ENCODE measurements at regions not wholly inside any gene's neighbourhood (a gene's known extent, or its start where the extent isn't known, plus 50 kb on each side); places are given as distances from the start of the nearest gene placed in this dataset.
"Not testable (repeated sequence)": the region's sequence is repeated elsewhere in the genome, so short reads cannot be mapped to it uniquely, and the experiment has no call there.

DNA sequence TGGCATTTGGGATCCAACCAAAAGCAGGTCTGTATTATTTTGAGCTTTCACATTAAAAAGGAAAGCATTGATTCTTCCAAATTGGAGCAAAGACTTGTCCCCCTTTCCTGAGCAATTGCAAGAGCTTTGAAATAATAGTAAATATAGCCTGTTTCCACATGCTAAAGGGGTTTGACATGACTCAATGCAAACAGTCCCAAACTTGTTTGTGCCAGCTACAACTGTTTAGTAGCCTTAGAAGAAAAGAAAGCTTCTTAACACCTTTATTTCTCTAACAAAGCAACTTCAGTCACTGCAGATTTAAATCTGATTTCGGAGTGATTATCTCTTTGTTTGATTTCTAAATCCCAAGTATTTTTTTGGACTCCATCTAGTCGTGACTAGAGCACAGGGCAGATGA, 180.2 kb downstream of the SEMA6D start:
- Mint-ChIP-seq H3K27ac (no peak overlapping the region), H3K27me3 (ENCODE audit: low read depth) (peaks cover 14% of the 10 kb centered on the region), H3K4me1 (ENCODE audit: low read depth) (no peaks in the 10 kb centered on the region), H3K36me3 (ENCODE audit: insufficient read depth in 2 of 2) (peaks cover 0 to 6% of the 10 kb centered on the region in 2 donors), H3K4me3 (no peak overlapping the region), H3K9me3 (peaks cover 8 to 13% of the 10 kb centered on the region in 2 donors)
- DNase-seq, result no peak
- no peak for ATAC-seq (replicated peaks in 1 of 2)

DNA sequence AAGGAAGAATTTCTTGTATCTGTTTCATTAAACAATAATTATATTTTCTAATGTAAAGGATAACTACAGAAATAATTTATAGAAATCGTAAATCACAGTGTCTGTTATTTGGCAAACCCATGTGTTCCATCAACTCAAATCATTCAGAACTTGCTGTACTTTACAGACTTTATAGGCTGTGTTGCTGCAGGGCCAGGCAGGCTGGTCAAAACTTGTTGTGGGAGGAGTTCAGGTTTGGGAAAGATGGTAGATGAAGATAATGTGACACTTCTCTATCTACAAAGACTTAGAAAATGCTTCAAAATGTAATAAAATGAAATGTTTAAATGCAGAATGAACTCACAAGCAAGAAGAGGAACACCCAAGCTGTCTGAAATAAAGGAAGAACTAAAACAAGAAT, 183.4 kb downstream of the SEMA6D start:
- Mint-ChIP-seq H3K9me3 (peaks cover 5 to 11% of the 10 kb centered on the region in 2 donors), H3K27me3 (ENCODE audit: low read depth) (no peaks in the 10 kb centered on the region), H3K27ac (no peak overlapping the region), H3K36me3 (ENCODE audit: insufficient read depth in 2 of 2) (peaks cover 4 to 9% of the 10 kb centered on the region in 2 donors), H3K4me1 (ENCODE audit: low read depth) (no peaks in the 10 kb centered on the region), H3K4me3 (no peak overlapping the region)
- ATAC-seq (replicated peaks in 1 of 2), result no peak
- DNase-seq, result no peak

DNA sequence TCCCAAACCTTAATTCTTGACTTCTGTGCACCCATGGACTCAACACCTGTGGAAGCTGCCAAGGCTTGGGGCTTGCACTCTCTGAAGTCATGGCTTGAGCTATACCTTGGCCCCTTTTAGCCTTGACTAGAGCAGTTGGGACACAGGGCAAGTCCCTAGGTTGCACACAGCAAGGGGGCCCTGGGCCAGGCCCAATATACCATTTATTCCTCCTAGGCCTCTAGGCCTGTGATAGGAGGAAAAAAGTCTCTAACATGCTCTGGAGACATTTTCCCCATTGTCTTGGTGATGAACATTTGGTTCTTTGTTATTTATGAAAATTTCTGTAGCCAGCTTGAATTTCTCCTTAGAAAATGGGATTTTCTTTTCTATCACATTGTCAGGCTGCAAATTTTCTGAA, 186.1 kb downstream of the SEMA6D start:
- ATAC-seq (replicated peaks in 1 of 2) (no peak), DNase-seq (no peak)
- no peaks in the 10 kb centered on the region for H3K27me3 Mint-ChIP-seq (ENCODE audit: low read depth)
- no peaks in the 10 kb centered on the region for H3K4me1 Mint-ChIP-seq (ENCODE audit: low read depth)
- H3K4me3 Mint-ChIP-seq, result no peak overlapping the region
- no peak overlapping the region for H3K27ac Mint-ChIP-seq
- peaks cover 5 to 13% of the 10 kb centered on the region in 2 donors for H3K9me3 Mint-ChIP-seq
- H3K36me3 Mint-ChIP-seq (ENCODE audit: insufficient read depth in 2 of 2), result peaks cover 5 to 9% of the 10 kb centered on the region in 2 donors

DNA sequence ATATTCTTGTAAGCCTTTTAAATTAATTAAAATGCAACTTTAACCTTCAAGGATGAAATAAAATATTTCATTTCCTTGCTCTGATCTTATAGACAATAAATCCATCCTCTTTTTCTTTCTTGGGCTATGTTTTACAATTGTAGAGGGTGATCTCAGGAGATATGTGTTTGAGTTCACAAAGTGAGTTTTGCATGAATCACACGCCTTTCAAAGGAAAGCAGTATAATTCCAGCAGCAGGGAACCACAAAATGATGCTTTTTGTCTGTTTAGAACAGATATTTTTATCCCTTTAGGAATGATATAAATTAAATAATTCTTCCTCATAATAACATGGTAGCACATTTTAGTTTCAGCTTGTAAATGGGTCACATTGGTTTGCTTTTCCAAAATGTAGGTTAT, 191.2 kb downstream of the SEMA6D start:
- H3K4me1 Mint-ChIP-seq (ENCODE audit: low read depth), result no peaks in the 10 kb centered on the region
- no peak overlapping the region for H3K27ac Mint-ChIP-seq
- no peak for DNase-seq
- no peak overlapping the region for H3K4me3 Mint-ChIP-seq
- no peaks in the 10 kb centered on the region for H3K27me3 Mint-ChIP-seq (ENCODE audit: low read depth)
- peaks cover 5% of the 10 kb centered on the region in 2 donors for H3K36me3 Mint-ChIP-seq (ENCODE audit: insufficient read depth in 2 of 2)
- peaks cover 2 to 6% of the 10 kb centered on the region in 2 donors for H3K9me3 Mint-ChIP-seq
- ATAC-seq (replicated peaks in 1 of 2), result no peak

DNA sequence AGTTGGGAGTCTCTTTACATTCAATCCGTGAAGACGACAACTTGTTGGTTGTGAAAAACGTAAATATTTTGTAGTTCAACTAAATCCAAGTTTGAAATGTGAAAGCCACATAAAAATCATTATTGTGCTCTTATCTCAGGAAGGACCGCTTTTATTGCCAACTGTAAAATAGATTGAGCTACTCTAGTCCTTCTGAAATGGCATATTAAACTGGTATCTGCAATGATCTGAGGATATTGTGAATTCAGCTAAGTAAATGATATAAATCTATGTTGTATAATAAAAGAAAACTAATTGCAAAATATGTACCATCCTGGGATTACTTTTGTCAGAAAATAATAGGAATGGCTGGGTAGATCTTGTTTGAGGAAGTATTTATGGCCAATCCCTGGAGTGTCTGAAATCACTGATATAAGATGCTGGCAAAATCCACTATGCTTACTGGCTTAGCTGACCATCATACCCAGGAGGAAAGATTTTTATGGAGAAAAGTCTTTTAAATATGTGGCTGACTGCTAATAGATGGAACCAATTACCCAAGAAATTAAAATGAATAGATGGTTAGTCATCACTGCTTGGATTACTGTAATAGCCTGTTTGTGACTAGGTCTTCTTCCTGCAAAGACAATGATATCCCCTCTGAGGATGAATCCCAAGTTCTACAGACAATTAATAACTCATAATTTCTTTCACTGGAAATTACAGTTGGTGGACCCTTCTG, 191.8 kb downstream of the SEMA6D start:
- ATAC-seq (replicated peaks in 1 of 2), result no peak
- DNase-seq, result no peak
- no peaks in the 10 kb centered on the region for H3K4me1 Mint-ChIP-seq (ENCODE audit: low read depth)
- H3K27ac Mint-ChIP-seq, result no peak overlapping the region
- H3K36me3 Mint-ChIP-seq (ENCODE audit: insufficient read depth in 2 of 2), result peaks cover 1 to 2% of the 10 kb centered on the region in 2 donors
- H3K4me3 Mint-ChIP-seq, result no peak overlapping the region
- H3K9me3 Mint-ChIP-seq, result peaks cover 2% of the 10 kb centered on the region in 2 donors
- H3K27me3 Mint-ChIP-seq (ENCODE audit: low read depth), result no peaks in the 10 kb centered on the region

DNA sequence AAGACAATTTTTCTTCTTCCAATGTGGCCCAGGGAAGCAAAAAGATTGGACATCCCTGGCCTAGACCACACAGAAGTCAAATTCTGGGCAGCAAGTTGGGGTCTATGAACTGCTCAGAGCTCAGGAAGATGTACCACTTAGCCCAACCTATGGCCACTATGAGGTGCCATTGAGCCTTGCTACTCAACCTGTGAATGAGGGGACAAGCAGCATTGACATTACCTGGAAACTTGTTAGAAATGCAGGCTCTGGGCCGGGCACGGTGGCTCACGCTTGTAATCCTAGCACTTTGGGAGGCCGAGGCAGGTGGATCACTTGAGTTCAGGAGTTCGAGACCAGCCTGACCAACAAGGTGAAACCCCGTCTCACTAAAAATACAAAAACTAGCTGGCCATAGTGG, 195.6 kb downstream of the SEMA6D start:
- not testable (repeated sequence) for H3K9me3 Mint-ChIP-seq

DNA sequence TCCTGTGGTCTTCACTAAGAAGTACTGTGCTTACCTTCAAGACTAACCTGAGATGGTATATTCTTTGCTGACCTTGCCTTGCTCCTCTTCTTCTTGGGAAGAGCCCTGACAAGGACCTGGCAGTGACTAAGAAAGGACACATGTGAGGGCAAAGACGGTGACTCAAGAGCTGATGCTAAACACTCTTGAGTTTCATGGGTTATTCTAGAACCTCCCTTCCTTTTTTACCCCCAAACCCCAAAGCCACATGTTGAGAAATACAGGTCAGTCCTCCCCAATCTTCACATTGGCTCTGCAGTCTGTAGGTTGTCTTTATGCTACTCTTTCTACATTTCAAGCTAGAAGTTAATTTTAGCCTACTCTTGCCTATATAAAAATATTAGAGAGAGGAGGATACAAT, 200.6 kb downstream of the SEMA6D start:
- no peaks in the 10 kb centered on the region for H3K36me3 Mint-ChIP-seq (ENCODE audit: insufficient read depth in 2 of 2)
- H3K4me1 Mint-ChIP-seq (ENCODE audit: low read depth), result no peaks in the 10 kb centered on the region
- no peak for DNase-seq

More for the DNA sequence above, 195.6 kb downstream of the SEMA6D start:
- not testable (repeated sequence) for DNase-seq; ATAC-seq (replicated peaks in 1 of 2); H3K27ac Mint-ChIP-seq; H3K36me3 Mint-ChIP-seq (ENCODE audit: insufficient read depth in 2 of 2); H3K27me3 Mint-ChIP-seq (ENCODE audit: low read depth); H3K4me3 Mint-ChIP-seq; H3K4me1 Mint-ChIP-seq (ENCODE audit: low read depth)

DNA sequence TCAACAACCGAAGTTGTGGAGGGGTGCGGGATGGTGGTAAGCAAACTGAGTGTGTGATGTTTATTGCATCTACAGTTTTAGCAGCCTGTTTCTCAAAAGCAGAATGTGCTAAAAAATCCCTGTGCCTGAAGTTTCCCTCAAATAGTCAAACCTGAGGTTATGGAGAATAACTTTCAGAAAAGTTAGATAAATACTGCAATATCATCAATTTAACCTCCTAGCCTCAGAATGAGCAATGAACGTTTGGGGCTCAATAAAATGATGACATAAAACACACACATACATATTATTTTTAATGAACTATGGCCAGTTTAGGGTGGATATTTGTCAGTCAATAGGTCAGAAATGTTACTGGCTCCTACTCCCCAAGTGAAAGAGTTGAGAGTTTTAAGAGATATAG, 201.6 kb downstream of the SEMA6D start:
- no peaks in the 10 kb centered on the region for H3K27me3 Mint-ChIP-seq (ENCODE audit: low read depth)
- H3K9me3 Mint-ChIP-seq, result no peaks in the 10 kb centered on the region
- no peak overlapping the region for H3K27ac Mint-ChIP-seq
- DNase-seq, result no peak
- H3K36me3 Mint-ChIP-seq (ENCODE audit: insufficient read depth in 2 of 2), result no peaks in the 10 kb centered on the region
- H3K4me1 Mint-ChIP-seq (ENCODE audit: low read depth), result no peaks in the 10 kb centered on the region
- no peak overlapping the region for H3K4me3 Mint-ChIP-seq
- ATAC-seq (replicated peaks in 1 of 2), result no peak

More for the DNA sequence above, 200.6 kb downstream of the SEMA6D start:
- no peaks in the 10 kb centered on the region for H3K9me3 Mint-ChIP-seq
- H3K27me3 Mint-ChIP-seq (ENCODE audit: low read depth), result no peaks in the 10 kb centered on the region
- H3K27ac Mint-ChIP-seq, result no peak overlapping the region
- H3K4me3 Mint-ChIP-seq, result no peak overlapping the region
- ATAC-seq (replicated peaks in 1 of 2), result no peak

DNA sequence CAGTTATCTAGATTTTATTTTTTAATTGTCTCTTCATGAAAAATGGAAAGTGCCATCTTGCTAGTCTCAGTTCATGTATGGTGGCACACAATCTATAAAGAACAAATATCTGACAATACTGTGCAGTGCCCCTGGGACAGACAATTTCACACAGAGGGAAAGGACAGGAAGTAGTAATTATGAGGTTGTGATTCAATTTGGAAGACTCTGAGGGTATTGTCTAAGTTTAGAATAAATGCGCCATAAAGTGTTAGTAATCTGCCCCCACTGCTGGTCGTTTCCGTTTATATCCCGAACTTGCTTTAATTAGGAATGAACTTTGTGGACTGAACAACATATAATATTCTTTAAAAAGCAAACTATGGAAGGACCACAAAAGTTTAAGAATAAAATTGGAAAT, 196.4 kb upstream of the SLC24A5 start:
- no peaks in the 10 kb centered on the region for H3K36me3 Mint-ChIP-seq (ENCODE audit: insufficient read depth in 2 of 2)
- no peak overlapping the region for H3K27ac Mint-ChIP-seq
- DNase-seq, result no peak
- H3K9me3 Mint-ChIP-seq, result peaks cover 2 to 4% of the 10 kb centered on the region in 2 donors
- peaks cover under 1% of the 10 kb centered on the region for H3K27me3 Mint-ChIP-seq (ENCODE audit: low read depth)
- no peaks in the 10 kb centered on the region for H3K4me1 Mint-ChIP-seq (ENCODE audit: low read depth)
- no peak overlapping the region for H3K4me3 Mint-ChIP-seq
- no peak for ATAC-seq (replicated peaks in 1 of 2)

DNA sequence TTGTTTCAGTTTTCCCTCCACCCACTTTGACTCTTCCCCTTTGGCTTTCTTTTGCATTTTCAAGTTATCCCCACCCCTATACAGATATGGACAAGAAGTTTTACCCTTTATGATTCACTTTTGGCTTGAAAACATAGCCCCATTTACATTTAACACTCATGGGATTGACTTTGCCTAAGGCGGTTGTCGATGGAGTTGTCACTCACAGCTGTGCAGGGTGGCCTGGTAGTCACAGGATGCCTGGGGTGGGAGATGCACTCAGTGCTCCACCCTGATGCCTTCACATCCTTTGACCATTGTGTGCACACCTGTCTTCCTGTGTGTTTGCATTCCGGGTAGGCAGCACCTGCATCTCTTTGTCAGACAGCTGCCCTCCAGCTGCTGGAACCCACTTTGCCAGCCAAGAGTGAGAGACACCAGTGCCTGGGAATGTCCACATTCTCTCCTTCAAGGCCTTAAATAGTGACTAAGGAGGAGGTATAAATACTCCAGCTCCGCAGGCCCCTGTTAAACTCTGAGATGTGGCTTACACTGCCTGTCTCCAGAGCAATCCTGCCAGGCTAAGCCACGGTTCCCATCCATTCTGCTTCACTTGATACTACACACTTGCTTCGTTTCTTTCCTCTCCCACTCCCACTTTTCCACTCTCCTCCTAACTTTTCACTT, 191.5 kb upstream of the SLC24A5 start:
- no peak overlapping the region for H3K4me3 Mint-ChIP-seq
- peaks cover 7% of the 10 kb centered on the region for H3K27me3 Mint-ChIP-seq (ENCODE audit: low read depth)
- DNase-seq (no peak), ATAC-seq (replicated peaks in 1 of 2) (no peak)
- H3K4me1 Mint-ChIP-seq (ENCODE audit: low read depth), result no peaks in the 10 kb centered on the region
- H3K36me3 Mint-ChIP-seq (ENCODE audit: insufficient read depth in 2 of 2), result no peaks in the 10 kb centered on the region
- peaks cover 4% of the 10 kb centered on the region in 2 donors for H3K9me3 Mint-ChIP-seq
- H3K27ac Mint-ChIP-seq, result no peak overlapping the region

DNA sequence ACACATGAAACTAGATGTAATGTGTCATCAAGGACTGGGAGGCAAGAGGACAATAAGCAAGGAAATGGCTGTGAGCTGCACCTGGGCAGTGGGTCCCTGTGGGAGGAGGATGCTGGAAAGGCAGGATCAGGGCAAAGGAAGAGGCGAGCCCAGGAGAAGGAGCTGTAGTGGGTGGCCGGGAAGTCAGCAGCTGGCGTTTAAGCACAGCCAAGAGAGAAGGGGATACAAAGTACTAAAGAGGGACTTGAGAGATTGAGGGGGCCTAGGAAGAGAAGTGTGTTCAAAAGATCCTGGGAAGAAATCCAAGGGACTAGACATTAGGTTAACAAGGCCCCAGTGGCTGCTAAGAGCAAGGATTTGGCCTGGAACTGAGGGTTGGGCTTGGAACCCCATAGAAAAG, 188.5 kb upstream of the SLC24A5 start:
- Mint-ChIP-seq H3K9me3 (peaks cover 2% of the 10 kb centered on the region in 2 donors), H3K36me3 (ENCODE audit: insufficient read depth in 2 of 2) (no peaks in the 10 kb centered on the region), H3K4me1 (ENCODE audit: low read depth) (no peaks in the 10 kb centered on the region), H3K27ac (no peak overlapping the region), H3K4me3 (no peak overlapping the region), H3K27me3 (ENCODE audit: low read depth) (peaks cover 7% of the 10 kb centered on the region)
- ATAC-seq (replicated peaks in 1 of 2) (no peak), DNase-seq (no peak)

DNA sequence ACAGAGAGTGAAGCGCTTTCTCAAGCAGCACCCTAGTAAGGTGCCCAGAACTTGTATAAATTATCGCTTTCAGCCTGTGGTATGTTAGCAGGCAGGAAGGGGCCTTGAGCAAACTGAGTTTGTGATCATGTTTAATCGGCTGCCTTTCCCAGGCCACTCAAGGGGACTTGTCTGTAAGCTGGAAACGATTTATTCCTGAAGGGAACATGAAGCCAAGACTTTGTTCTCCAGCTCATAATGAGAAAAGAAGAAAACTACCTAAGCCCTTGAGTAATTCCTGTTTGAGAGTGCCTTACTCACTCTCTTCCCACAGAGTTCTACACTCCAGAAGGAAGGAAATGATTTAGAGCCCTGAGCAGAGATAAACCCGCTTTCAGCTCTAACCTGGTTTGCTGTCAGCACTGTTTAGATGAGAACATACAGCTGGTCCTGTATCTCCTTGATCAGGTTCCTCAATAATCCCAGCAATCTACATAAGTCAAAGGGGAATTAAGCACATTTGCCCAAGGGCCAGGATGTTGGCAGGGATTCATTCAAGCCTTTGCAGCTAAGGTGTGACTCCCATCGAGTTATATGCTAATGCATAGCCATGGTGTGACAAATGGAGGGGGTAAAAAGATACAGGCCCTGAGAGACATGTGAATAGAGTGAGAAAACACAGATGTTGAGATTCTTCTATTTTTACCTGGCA, 187.7 kb upstream of the SLC24A5 start:
- Mint-ChIP-seq H3K36me3 (ENCODE audit: insufficient read depth in 2 of 2) (no peaks in the 10 kb centered on the region), H3K9me3 (peaks cover 0 to 2% of the 10 kb centered on the region in 2 donors), H3K27me3 (ENCODE audit: low read depth) (peaks cover 7% of the 10 kb centered on the region), H3K4me3 (no peak overlapping the region), H3K27ac (no peak overlapping the region), H3K4me1 (ENCODE audit: low read depth) (no peaks in the 10 kb centered on the region)
- no peak for ATAC-seq (replicated peaks in 1 of 2)
- no peak for DNase-seq

DNA sequence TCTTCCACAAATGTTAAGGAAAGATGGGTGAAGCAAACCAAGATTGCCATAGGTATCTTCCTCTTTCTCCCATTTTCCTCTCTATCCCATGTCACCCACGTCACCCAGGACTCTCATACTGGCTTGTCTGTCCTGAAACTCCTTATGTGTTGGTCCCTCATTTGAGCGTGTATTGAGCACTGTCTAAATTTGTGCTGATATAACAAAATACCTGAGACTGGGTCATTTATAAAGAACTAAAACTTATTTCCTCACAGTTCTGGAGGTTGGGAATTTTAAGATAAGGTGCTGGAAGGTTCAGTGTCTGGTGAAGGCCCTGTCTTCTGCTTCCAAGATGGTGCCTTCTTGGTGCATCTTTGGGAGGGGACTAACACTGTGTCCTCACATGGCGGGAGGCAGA, 186.9 kb upstream of the SLC24A5 start:
- Mint-ChIP-seq H3K36me3 (ENCODE audit: insufficient read depth in 2 of 2) (no peaks in the 10 kb centered on the region), H3K4me1 (ENCODE audit: low read depth) (no peaks in the 10 kb centered on the region), H3K27ac (no peak overlapping the region), H3K27me3 (ENCODE audit: low read depth) (peaks cover 7% of the 10 kb centered on the region), H3K4me3 (no peak overlapping the region), H3K9me3 (peaks cover 0 to 2% of the 10 kb centered on the region in 2 donors)
- ATAC-seq (replicated peaks in 1 of 2) (no peak), DNase-seq (no peak)
